ENCODE measurements at regions not wholly inside any gene's neighbourhood (a gene's known extent, or its start where the extent isn't known, plus 50 kb on each side); places are given as distances from the start of the nearest gene placed in this dataset.
"Not testable (repeated sequence)": the region's sequence is repeated elsewhere in the genome, so short reads cannot be mapped to it uniquely, and the experiment has no call there.

GRCh38 chr7:75201606-75202079 is 109.3 kb downstream of the GTF2IRD2B start:
- intact Hi-C loops (cut with DNase I); H3K36me3 ChIP-seq; H3K4me1 ChIP-seq; H3K4me3 ChIP-seq; H3K27ac ChIP-seq (replicated peaks in 1 of 4); H3K27me3 ChIP-seq; DNase-seq (ENCODE audit: extremely low spot score); H3K9me3 ChIP-seq: not testable (repeated sequence)
- WGBS = no CpG with 5 or more reads among the region's 8 CpGs

GRCh38 chr7:75205367-75206085 is 113.1 kb downstream of the GTF2IRD2B start:
- H3K27me3 ChIP-seq; H3K27ac ChIP-seq (replicated peaks in 1 of 4); DNase-seq (ENCODE audit: extremely low spot score); intact Hi-C loops (cut with DNase I); H3K36me3 ChIP-seq; H3K9me3 ChIP-seq; H3K4me1 ChIP-seq; H3K4me3 ChIP-seq: not testable (repeated sequence)
- no CpG with 5 or more reads among the region's 14 CpGs for WGBS

- H3K27ac ChIP-seq (replicated peaks in 1 of 4); intact Hi-C loops (cut with DNase I); H3K9me3 ChIP-seq; H3K36me3 ChIP-seq; H3K4me1 ChIP-seq; H3K4me3 ChIP-seq; H3K27me3 ChIP-seq; DNase-seq (ENCODE audit: extremely low spot score): not testable (repeated sequence)
- no CpG with 5 or more reads among the region's 5 CpGs for WGBS
These were observed 123.1 kb downstream of the GTF2IRD2B start for GRCh38 chr7:75215460-75215859.

- H3K27ac ChIP-seq (replicated peaks in 1 of 4); H3K36me3 ChIP-seq; H3K4me1 ChIP-seq; H3K9me3 ChIP-seq; H3K4me3 ChIP-seq; intact Hi-C loops (cut with DNase I); DNase-seq (ENCODE audit: extremely low spot score); H3K27me3 ChIP-seq: not testable (repeated sequence)
- no CpG with 5 or more reads among the region's 10 CpGs for WGBS
These were observed 124.6 kb downstream of the GTF2IRD2B start for GRCh38 chr7:75216963-75217362.

- H3K9me3 ChIP-seq; H3K36me3 ChIP-seq; DNase-seq (ENCODE audit: extremely low spot score); H3K4me1 ChIP-seq; H3K27me3 ChIP-seq; intact Hi-C loops (cut with DNase I); H3K4me3 ChIP-seq; H3K27ac ChIP-seq (replicated peaks in 1 of 4): not testable (repeated sequence)
- WGBS = no CpG with 5 or more reads among the region's 4 CpGs
These were observed 133.7 kb downstream of the GTF2IRD2B start for GRCh38 chr7:75226102-75226501.

GRCh38 chr7:75229558-75229957 is 137.2 kb downstream of the GTF2IRD2B start:
- H3K27me3 ChIP-seq; H3K4me3 ChIP-seq; H3K36me3 ChIP-seq; H3K9me3 ChIP-seq; H3K27ac ChIP-seq (replicated peaks in 1 of 4); DNase-seq (ENCODE audit: extremely low spot score); intact Hi-C loops (cut with DNase I); H3K4me1 ChIP-seq: not testable (repeated sequence)
- WGBS = 70% methylated on average over 4 of the region's 7 CpGs

- H3K27ac ChIP-seq (replicated peaks in 1 of 4); H3K36me3 ChIP-seq; H3K27me3 ChIP-seq; H3K4me3 ChIP-seq; DNase-seq (ENCODE audit: extremely low spot score); H3K9me3 ChIP-seq; H3K4me1 ChIP-seq; intact Hi-C loops (cut with DNase I): not testable (repeated sequence)
- WGBS = no CpG with 5 or more reads among the region's 4 CpGs
These were observed 138.2 kb downstream of the GTF2IRD2B start for GRCh38 chr7:75230558-75230957.

GRCh38 chr7:75235092-75235826 is 142.9 kb downstream of the GTF2IRD2B start:
- intact Hi-C loops (cut with DNase I); H3K4me3 ChIP-seq: not testable (repeated sequence)
- WGBS = no CpG with 5 or more reads among the region's 13 CpGs

GRCh38 chr7:75235827-75236167 is 143.4 kb downstream of the GTF2IRD2B start:
- H3K4me3 ChIP-seq; H3K4me1 ChIP-seq; DNase-seq (ENCODE audit: extremely low spot score); intact Hi-C loops (cut with DNase I); H3K27ac ChIP-seq (replicated peaks in 1 of 4); H3K27me3 ChIP-seq; H3K9me3 ChIP-seq; H3K36me3 ChIP-seq: not testable (repeated sequence)
- WGBS = no CpG with 5 or more reads among the region's 11 CpGs

More at GRCh38 chr7:75235092-75235826, 142.9 kb downstream of the GTF2IRD2B start:
- H3K9me3 ChIP-seq; H3K36me3 ChIP-seq; H3K27me3 ChIP-seq; DNase-seq (ENCODE audit: extremely low spot score); H3K4me1 ChIP-seq; H3K27ac ChIP-seq (replicated peaks in 1 of 4): not testable (repeated sequence)

Measured in esophagus muscularis mucosa (tissue), 4 donors.